ENCODE measurements at regions not wholly inside any gene's neighbourhood (a gene's known extent, or its start where the extent isn't known, plus 50 kb on each side); places are given as distances from the start of the nearest gene placed in this dataset.

- no peak for TF ChIP-seq CTCF (IDR thresholded peaks at IDR 0.05)
- Mint-ChIP-seq H3K27me3 (ENCODE audit: low read depth) (no peaks in the 10 kb centered on the region), H3K4me3 (ENCODE audit: unreplicated experiment) (no peak overlapping the region), H3K27ac (ENCODE audit: unreplicated experiment) (no peak overlapping the region), H3K4me1 (ENCODE audit: low read depth) (peaks cover 10% of the 10 kb centered on the region), H3K9me3 (ENCODE audit: low read depth) (no peaks in the 10 kb centered on the region), H3K36me3 (ENCODE audit: low read depth) (no peaks in the 10 kb centered on the region)
- no peak for DNase-seq (ENCODE audit: low spot score)
These were observed 92.2 kb upstream of the AKR1E2 start for GRCh38 chr10:4733843-4734224.

- H3K27ac Mint-ChIP-seq (ENCODE audit: unreplicated experiment): no peak overlapping the region
- H3K9me3 Mint-ChIP-seq (ENCODE audit: low read depth): no peaks in the 10 kb centered on the region
- H3K4me3 Mint-ChIP-seq (ENCODE audit: unreplicated experiment): no peak overlapping the region
- H3K36me3 Mint-ChIP-seq (ENCODE audit: low read depth): no peaks in the 10 kb centered on the region
- TF ChIP-seq CTCF (IDR thresholded peaks at IDR 0.05): no peak
- H3K4me1 Mint-ChIP-seq (ENCODE audit: low read depth): peaks cover 10% of the 10 kb centered on the region
- DNase-seq (ENCODE audit: low spot score): no peak
- no peaks in the 10 kb centered on the region for H3K27me3 Mint-ChIP-seq (ENCODE audit: low read depth)
These were observed 92.7 kb upstream of the AKR1E2 start for GRCh38 chr10:4733150-4733842.

GRCh38 chr10:4730998-4731397 lies 95.0 kb upstream of the AKR1E2 start:
- peaks cover 8% of the 10 kb centered on the region for H3K4me1 Mint-ChIP-seq (ENCODE audit: low read depth)
- H3K36me3 Mint-ChIP-seq (ENCODE audit: low read depth): no peaks in the 10 kb centered on the region
- no peaks in the 10 kb centered on the region for H3K27me3 Mint-ChIP-seq (ENCODE audit: low read depth)
- no peaks in the 10 kb centered on the region for H3K9me3 Mint-ChIP-seq (ENCODE audit: low read depth)
- H3K27ac Mint-ChIP-seq (ENCODE audit: unreplicated experiment): no peak overlapping the region
- no peak for DNase-seq (ENCODE audit: low spot score)
- TF ChIP-seq CTCF (IDR thresholded peaks at IDR 0.05): no peak
- H3K4me3 Mint-ChIP-seq (ENCODE audit: unreplicated experiment): no peak overlapping the region

- Mint-ChIP-seq H3K27me3 (ENCODE audit: low read depth) (no peaks in the 10 kb centered on the region), H3K9me3 (ENCODE audit: low read depth) (peaks cover 4% of the 10 kb centered on the region), H3K4me1 (ENCODE audit: low read depth) (peaks cover 26% of the 10 kb centered on the region), H3K4me3 (ENCODE audit: unreplicated experiment) (no peak overlapping the region), H3K36me3 (ENCODE audit: low read depth) (no peaks in the 10 kb centered on the region), H3K27ac (ENCODE audit: unreplicated experiment) (peak overlapping the region; percentile 84)
- no peak for TF ChIP-seq CTCF (IDR thresholded peaks at IDR 0.05)
- no peak for DNase-seq (ENCODE audit: low spot score)
These were observed 99.9 kb upstream of the AKR1E2 start for GRCh38 chr10:4725917-4726606.

- Mint-ChIP-seq H3K4me3 (ENCODE audit: unreplicated experiment) (no peak overlapping the region), H3K27ac (ENCODE audit: unreplicated experiment) (no peak overlapping the region), H3K36me3 (ENCODE audit: low read depth) (no peaks in the 10 kb centered on the region), H3K27me3 (ENCODE audit: low read depth) (no peaks in the 10 kb centered on the region), H3K9me3 (ENCODE audit: low read depth) (peaks cover 7% of the 10 kb centered on the region), H3K4me1 (ENCODE audit: low read depth) (peaks cover 25% of the 10 kb centered on the region)
- TF ChIP-seq CTCF (IDR thresholded peaks at IDR 0.05): no peak
- no peak for DNase-seq (ENCODE audit: low spot score)
These were observed 102.1 kb upstream of the AKR1E2 start for GRCh38 chr10:4723860-4724259.

All from chondrocyte (in vitro differentiated cells).